ENCODE measurements at regions not wholly inside any gene's neighbourhood (a gene's known extent, or its start where the extent isn't known, plus 50 kb on each side); places are given as distances from the start of the nearest gene placed in this dataset.
"Not testable (repeated sequence)": the region's sequence is repeated elsewhere in the genome, so short reads cannot be mapped to it uniquely, and the experiment has no call there.

DNA sequence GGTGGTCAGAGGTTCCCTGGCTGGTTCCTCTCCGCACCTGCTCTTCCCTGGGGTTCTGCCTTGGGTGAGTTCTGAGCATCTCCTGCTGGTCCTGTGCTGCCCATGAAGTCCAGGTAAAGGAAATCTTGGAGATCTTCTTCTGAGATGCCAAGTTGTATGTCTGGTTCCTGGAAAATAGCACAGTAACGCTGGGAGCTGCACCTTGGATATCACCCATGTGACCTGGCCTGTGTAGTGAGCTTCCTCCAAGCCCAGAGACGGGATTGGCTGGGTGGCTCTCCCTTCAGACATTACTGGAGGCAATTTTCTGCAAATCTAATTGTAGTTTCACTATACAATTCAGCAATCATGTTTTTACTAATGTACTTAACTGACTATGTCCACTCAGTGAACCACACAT, 1281.1 kb downstream of the TMEM121 start:
- no peak for DNase-seq (ENCODE audit: low spot score)

DNA sequence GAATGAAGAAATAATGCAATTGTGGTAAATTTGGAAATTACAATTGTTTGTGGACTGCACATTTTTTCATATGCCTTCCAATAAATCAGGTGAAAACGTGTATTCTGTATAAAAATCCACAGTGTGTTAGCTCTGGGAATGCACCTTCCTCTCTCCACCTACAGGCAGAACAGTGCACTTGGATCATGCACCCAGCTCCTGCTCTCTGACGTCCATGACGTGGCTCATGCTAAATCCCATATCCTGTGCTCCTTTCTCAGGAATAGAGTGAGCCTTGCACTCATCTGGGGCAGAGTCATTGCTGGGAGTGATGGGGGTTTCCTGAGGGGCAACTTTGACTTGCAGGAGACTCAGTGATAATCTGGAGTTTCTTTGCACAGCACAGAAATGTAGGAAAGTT, 1282.1 kb downstream of the TMEM121 start:
- no peak for DNase-seq (ENCODE audit: low spot score)

DNA sequence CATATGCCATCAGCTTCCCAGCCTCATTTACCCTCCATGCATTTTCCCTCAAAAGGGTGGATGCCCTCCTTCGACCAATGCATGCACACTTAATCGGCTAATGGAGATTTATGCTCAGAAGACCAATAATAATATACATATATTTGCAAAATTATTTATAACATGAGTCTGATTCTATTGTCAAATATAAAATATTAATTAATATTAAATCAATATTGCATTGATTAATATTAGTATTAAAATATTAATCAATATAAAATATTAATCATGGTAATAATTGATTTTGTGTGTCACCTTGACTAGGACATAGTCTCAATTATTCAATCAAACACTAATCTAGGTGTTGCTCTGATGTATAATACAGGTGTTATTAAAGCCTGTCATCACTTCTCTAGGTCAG, 1282.5 kb downstream of the TMEM121 start:
- no peak for DNase-seq (ENCODE audit: low spot score)

DNA sequence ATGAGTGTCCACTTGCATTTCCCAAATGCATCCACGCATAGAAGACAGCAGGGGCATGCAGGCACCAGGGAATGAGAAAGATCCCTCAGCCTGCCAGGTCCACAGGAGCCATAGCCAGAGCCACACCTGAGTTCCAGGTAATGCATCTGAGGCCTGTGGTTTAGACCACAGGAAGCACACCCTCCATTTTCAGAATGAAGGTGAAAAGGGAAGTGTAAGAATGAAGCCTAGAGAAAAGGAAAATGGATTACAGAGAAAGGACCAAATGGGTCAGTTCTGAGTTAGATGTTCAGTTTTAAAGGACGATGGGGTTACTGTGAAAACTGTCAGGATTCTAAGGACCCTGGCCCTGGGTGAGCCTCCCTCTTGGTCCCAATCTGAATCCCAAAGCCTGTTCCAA, 1283.2 kb downstream of the TMEM121 start:
- no peak for DNase-seq (ENCODE audit: low spot score)

DNA sequence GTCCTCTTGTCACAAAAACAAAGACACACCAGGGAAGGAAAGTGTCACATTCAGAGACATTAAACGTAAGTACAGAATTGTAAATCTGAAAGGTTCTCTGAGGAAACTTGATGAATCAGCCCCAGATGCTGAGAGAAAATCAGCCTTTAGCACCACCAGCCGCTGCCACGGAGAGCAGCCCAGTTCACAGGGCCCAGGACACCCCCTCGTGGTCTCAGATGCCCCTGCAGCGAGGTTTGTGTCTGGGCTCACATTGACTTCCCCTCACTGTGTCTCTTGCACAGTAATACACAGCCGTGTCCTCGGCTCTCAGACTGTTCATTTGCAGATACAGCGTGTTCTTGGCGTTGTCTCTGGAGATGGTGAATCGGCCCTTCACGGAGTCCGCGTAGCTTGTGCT, 1283.8 kb downstream of the TMEM121 start:
- not testable (repeated sequence) for DNase-seq (ENCODE audit: low spot score)

DNA sequence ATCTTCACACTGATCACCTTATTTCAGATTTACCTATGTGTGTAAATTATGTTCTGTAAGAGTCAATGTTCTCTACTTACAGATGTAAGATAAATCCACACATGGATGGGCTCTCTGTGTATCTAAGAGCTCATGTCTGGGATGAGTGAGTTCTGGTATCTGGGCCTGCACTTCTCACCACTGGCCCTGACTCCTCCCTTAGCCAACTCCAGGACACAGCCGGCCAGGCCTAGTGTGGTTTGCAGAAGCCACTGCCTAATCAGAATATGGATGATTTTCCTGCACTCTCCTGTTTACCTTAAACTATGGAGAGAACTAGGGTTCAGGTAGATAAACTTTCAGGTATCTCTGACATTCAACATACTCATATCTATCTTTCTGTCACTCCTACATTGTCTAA, 1284.8 kb downstream of the TMEM121 start:
- no peak for DNase-seq (ENCODE audit: low spot score)

DNA sequence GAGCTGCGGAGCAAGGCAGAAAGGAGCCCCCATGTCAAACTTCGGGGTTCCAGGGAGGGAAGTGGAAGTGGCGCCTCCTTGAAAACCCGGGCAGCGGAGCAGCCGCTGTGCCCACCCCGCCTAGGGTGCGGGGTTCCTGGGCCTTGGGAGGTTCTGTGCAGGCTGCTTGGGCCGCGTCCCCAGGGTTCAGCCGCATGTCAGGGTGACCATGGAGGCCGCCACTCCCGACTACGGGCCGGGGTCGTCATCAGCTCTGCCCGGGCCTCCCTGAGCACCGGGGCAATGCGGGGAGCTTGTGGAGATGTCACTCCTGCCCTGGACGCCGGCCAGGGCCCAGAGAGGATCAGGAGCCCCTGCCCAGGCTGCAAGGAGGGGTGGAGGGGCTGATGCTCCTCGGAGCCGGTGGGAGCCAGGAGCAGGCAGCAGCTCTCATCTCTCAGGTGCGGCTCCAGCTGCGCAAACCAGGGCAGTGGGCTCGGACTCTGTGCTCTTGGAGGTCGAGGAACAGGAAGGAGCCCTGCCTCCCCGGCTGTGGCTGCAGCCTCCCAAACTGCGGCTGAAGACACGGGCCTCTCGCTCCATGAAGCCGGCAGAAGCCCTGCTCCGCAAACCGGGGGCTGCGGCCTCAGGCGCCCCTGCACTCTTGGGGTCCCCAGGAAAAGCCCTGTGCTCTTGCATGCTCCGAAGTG, 1286.5 kb downstream of the TMEM121 start:
- DNase-seq (ENCODE audit: low spot score) = no peak

DNA sequence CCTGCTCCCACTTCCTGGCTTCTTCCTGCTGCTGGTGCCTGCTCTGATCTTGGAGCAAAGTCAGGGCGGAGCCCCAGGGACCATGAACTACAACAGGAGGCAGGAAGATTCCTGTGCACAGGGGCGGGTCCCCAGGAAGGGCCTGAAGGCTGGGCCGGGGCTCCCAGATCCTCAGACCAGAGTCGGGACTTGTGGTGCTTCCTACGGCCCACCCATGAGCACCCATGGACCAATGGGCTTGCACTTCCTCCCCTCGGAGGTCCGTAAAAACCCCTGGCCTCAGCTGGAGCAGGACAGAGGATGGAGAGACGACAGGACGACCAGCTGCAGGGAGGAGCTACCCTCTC, 1287.1 kb downstream of the TMEM121 start:
- no peak for DNase-seq (ENCODE audit: low spot score)

DNA sequence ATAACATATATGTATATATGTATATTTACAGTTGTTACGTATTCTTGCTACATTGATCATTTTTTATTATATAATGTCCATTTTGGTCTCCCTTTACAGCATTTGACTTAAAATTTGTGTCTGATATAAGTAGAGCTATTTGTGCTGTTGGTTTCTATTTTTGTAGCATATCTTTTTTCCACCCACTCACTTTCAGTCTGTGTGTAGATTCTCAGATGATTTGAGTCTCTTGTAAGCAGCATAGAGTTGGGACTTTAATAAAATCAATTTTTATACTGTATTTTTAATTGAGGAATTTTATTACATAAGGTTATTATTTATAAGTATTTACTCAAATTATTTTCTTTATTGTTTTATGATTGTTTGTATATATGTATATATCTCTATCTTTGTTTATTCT, 1293.7 kb downstream of the TMEM121 start:
- DNase-seq (ENCODE audit: low spot score) = no peak

DNA sequence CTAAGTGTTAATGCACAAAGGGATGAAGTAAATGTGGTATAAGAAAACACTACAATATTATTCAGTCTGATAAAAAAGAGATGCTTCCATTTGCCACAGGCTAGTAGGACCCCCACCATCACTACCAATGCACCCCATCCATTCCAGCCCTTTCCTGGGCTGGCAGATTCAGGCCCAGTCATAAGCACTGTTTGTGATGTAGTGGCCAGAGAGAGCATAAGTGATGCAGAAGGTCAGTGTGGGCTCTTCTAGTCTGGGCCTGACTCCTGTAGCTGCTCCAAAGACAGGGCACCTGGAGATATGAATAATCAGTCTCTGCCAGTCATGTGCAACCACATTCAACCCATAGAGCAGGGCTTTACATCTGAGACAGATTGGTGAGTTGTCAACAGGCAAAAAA, 1294.7 kb downstream of the TMEM121 start:
- DNase-seq (ENCODE audit: low spot score) = no peak

DNA sequence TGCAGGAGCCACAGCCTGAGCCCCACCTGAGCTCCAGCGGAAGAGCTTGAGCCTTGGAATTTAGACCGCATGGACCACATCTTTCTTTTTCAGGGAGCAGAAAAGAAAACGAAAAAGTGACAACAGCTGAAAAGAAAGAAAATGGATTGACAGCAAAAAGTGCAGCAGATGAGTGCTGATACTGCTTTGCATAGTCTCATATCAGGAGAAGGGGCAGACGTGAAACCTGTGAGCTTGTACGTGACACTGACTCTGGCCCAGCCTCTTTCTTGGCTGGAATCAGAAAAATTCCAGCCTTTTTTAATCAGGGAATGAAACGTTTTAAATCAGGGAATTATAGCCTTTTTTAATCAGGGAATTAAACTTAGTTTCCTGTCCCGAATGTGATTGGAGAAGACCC, 1296.5 kb downstream of the TMEM121 start:
- no peak for DNase-seq (ENCODE audit: low spot score)

DNA sequence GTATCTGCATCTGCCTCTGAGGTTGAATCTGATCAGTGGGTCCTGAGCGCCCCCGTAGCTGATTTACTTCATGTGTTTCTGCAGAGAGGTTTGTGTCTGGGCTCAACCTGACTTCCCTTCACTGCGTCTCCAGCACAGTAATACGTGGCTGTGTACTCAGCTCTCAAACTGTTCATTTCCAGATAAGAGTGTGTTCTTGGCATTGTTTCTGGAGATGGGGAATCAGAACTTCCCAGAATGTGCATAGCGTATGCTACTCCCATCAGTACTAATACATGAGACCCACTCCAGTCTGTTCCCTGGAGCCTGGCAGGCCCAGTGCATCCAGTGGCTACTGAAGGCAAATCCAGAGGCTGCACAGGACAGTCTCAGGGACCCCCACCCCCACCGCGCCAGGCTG, 1297.2 kb downstream of the TMEM121 start:
- no peak for DNase-seq (ENCODE audit: low spot score)

DNA sequence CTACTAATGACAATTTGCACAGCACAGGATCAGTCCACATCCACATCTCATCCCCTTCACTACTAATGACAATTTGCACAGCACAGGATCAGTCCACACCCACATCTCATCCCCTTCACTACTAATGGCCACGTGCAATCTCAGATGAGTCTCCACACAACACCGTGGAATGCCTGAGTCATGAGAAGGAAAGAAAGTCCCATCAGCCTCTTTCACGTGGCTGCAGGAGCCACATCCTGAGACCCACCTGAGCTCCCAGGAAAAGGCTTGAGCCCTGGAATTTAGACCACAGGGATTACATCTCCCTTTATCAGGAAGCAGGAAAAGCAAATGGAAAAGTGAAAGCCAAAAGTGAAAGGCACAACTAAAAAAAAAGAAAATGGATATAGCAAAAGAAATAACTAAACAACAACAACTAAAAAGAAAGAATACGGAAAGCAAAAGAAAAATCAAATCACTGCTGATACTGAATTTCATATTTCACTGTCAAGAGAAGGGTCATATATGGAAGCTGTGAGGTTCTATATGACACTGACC, 1300.5 kb downstream of the TMEM121 start:
- no peak for DNase-seq (ENCODE audit: low spot score)

DNA sequence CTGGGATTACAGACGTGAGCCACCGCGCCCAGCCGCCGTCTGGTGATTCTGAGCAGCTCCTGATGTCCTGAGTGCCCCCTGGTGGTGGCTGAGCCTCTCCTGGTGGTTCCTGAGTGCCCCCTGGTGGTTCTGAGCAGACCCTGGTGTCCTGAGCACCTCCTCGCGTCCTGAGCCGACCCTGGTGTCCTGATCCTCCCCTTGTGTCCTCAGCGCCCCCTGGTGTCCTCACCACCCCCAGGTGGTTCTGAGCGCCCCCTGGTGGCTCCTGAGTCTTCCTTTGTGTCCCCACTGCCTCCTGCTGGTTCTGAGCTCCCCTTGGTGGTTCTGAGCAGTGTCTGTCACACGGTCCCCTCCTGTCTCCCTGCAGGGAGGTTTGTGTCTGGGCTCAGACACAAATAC, 1304.9 kb downstream of the TMEM121 start:
- no peak for DNase-seq (ENCODE audit: low spot score)

DNA sequence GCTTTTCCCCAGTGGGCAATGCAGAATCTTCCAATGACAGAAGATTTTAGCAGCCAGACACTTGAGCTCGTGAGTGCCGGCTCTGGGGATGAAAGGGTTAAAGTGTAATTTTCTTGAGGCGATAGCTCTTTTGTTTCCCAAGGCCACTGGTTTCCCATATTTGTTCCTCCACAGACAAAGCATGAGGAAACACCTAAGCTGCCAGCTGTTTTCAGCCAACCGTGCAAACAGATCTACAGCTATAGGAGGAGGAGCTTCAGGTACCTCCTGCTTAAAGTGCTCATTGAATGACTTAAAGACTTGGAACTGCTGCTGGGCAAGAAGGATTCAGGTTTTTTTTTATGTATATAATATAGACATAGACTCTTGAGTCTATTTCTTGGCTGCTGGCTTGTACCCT, 1311.5 kb downstream of the TMEM121 start:
- DNase-seq (ENCODE audit: low spot score) = no peak

DNA sequence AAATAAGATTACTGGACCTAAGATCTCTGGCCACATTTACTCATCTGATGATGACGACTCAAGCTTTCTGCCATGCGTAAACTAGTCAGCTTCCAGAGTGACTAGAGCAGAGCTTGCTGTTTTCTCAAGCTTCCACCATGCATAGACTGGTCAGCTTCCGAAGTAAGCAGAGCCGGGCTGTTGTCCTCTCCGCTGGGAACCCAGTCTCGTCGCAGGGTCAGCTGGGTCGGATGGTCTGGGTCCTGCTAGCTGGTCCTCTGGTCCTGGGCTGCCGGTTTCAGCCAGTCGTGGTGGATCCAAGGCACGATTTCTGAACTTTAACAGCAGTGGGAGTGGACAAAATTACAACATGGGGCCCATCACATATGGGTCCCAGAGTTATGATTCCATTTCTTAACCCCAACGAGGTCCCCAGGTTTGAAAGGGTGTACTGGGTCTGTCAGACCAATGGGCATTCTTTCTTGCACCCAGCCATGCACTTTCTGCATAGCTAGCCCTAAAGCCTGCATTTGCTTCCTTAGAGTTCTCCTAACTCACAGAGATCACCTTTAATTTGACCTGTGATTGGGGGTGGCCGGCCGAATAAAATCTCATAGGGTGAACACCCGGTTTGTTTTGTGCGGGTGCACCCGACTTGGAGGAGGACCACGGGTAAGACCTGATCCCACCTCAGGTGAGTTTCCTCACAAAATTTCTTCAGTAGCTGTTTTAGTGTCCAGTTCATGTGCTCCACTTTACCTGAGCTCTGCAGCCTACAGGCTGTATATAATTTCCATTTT, 1312.8 kb downstream of the TMEM121 start:
- DNase-seq (ENCODE audit: low spot score) = no peak

DNA sequence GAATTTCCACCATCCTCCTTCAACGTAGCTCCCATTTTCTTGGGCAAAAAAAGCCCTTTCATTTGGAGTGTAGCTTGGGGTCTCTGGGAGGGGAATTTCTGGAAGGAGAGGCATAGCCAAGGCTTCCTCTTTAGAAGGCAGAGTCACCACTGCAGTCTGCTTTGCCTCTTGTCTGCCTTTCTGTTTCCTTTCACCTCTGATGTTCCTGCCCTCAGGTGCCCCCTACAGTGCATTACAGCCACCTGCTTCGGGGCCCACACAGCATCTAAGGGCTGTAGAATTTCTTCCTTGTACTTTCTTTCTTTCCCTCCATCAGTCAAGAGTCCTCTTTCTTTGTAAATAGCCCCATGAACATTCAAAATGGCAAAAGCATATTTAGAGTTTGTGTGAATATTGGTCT, 1313.9 kb downstream of the TMEM121 start:
- no peak for DNase-seq (ENCODE audit: low spot score)

DNA sequence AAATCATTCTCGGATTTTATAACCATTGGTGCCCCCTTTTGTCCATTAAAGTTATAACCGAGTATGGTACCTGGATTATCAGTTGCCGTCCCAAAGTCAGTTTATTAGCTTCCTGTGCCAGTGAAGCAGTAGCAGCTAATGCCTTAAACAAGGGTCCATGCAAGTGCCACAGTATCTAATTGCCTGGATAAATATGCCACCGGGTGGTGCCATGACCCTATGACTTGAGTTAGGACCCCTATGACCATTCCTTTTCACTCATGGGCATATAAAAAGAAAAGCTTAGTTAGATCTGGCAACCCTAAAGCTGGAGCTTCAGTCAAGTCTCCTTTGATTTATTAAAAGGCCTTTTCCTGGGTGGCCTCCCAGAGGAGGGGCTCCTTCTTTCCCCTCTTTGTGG, 1314.6 kb downstream of the TMEM121 start:
- no peak for DNase-seq (ENCODE audit: low spot score)

DNA sequence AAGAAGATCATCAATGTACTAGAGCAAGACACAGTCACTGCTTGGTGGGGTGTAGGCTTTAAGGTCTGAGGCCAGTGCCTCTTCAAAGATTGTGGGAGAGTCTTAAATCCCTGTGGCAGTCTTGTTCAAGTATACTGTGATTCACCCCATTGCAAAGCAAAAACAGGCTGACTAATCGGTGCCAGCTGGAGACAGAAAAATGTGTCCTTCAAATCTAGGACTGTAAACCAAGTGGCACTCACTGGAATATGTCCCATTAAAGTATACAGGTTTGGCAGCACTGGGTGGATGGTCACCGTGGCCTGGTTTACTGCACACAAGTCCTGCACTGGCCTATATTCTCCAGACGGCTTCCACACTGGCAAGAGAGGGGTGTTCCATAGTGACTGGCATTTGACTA, 1315.3 kb downstream of the TMEM121 start:
- DNase-seq (ENCODE audit: low spot score) = no peak

DNA sequence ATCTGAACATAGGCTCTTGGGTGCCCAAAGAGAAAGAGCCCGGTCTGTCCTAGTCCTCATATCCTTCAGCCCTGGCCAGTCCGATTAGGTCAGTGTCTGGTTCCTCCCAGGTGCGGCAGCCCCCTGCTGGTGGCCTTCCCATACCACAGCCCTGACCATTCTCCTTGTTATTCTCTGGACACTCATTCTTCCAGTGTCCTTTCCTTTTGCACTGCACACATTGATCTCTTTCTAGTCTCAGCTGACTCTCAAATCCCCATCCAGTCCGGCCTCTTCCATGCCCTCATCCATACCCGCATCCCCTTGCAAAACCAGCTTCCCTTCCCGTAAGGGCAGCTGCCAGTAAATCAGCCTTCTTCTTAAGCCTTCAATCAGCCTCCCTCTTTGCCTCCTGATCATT, 1316.3 kb downstream of the TMEM121 start:
- no peak for DNase-seq (ENCODE audit: low spot score)

DNA sequence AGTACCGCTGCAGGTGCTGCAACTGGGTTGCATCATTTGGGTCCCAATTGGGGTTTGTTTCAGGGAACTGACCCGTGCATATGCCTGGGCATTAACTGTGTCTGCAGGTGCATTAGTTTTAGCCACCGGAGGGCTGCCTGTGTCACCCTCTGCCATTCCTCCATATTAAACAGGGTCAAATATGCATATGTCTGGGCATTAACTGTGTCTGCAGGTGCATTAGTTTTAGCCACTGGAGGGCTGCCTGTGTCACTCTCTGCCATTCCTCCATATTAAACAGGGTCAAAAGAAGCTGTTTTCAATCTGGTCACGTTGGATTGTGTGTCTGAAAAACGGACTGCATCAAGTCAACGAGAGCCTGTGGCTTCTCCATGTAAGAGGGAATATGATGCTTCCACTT, 1317.0 kb downstream of the TMEM121 start:
- no peak for DNase-seq (ENCODE audit: low spot score)

DNA sequence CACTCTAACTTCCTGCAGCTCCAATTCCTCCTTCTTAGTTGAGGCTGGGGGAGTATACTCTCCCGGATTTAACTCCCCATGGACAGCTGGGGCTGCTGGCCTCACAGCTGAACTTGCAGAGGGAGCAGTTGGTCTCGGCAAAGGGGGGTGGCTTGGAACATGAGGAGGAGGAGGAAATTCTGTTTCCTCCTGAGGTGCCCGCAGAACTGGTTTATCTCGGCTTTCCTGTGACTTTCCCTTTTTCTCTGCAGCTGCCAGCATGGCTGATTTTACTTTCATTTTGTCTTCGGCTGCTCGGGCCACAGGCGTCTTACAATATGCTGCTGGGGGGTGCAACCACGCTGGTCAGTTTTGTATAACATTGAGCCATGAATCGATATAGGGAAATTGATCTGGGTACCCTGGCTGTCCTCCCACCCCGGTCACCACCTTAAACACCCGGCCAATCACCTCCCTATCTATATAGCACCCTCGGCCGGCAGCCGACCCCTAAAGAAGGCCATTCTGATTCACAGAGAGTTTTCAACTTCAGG, 1317.6 kb downstream of the TMEM121 start:
- no peak for DNase-seq (ENCODE audit: low spot score)

DNA sequence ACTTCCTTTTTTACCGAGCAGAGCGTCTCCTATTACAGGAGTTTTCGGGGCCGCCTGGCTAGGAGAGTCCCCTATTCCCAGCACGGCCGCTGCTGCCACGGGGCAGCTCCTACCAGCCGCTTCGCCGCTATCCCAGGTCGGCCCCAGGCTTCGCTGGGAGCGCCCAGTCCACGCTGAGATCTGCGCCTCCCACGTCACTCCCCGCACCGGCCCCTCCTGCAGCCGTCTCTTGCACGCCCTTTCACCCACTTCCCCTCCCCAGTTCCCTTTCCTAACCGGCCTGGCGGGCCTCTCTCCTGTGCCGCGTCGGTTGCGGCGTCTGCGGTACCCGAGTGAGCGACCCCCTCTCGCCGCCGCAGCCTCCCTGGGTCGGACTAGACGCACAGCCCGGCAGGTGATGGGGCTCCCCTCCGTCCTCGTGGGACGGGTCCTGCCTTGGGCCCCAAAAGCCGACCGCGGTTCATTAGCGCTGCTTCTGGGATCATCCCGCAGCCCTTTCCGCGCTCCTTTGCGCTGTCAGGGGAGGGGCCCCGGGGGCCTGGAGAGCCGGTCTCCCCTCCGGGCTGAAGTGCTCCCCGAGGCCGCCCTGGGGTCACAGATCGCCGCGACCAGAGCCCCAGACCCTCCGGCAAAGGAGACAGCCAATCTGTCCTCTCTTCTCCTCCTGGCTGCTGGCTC, 1318.4 kb downstream of the TMEM121 start:
- no peak for DNase-seq (ENCODE audit: low spot score)

Measured in left forelimb (tissue), 1 donor.